ENCODE measurements at regions not wholly inside any gene's neighbourhood (a gene's known extent, or its start where the extent isn't known, plus 50 kb on each side); places are given as distances from the start of the nearest gene placed in this dataset.

DNA sequence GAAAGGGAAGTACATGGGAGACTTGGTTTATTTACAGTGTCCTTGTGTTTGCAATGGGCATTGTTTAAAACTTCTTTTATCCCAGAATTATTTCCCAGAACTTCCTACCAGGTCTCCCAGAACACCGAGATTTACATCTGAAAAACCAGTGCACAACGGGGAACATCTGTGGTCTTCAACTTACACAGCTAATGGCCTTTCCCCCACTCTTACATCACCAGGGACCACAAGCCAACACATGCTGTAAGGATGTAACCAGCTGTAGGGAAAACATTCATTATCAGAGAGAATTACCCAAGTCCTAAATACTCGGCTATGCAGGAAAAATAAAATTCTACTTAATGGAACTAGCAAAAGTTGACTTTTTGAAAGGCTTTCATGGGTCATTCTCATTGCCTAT is 267.6 kb downstream of the DUSP6 start:
- no peak overlapping the region for H3K4me2 ChIP-seq (ENCODE audit: low read length)
- H3K4me1 ChIP-seq, result peaks cover 8% of the 10 kb centered on the region
- H3K27me3 ChIP-seq (ENCODE audit: control insufficient read depth, insufficient read depth, low read length), result no peaks in the 10 kb centered on the region
- TF ChIP-seq, protein P1, sequence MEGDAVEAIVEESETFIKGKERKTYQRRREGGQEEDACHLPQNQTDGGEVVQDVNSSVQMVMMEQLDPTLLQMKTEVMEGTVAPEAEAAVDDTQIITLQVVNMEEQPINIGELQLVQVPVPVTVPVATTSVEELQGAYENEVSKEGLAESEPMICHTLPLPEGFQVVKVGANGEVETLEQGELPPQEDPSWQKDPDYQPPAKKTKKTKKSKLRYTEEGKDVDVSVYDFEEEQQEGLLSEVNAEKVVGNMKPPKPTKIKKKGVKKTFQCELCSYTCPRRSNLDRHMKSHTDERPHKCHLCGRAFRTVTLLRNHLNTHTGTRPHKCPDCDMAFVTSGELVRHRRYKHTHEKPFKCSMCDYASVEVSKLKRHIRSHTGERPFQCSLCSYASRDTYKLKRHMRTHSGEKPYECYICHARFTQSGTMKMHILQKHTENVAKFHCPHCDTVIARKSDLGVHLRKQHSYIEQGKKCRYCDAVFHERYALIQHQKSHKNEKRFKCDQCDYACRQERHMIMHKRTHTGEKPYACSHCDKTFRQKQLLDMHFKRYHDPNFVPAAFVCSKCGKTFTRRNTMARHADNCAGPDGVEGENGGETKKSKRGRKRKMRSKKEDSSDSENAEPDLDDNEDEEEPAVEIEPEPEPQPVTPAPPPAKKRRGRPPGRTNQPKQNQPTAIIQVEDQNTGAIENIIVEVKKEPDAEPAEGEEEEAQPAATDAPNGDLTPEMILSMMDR (IDR thresholded peaks at IDR 0.05), result no peak
- no peak overlapping the region for H2AFZ ChIP-seq
- no peak overlapping the region for H3K27ac ChIP-seq
- no peak overlapping the region for H3K9ac ChIP-seq
- no peaks in the 10 kb centered on the region for H3K36me3 ChIP-seq (ENCODE audit: control insufficient read depth, insufficient read depth, low read length)
- no peaks in the 10 kb centered on the region for H3K79me2 ChIP-seq
- no peak overlapping the region for H3K4me3 ChIP-seq (ENCODE audit: low read depth, low read length)
- H3K9me3 ChIP-seq (ENCODE audit: control insufficient read depth, low read length), result no peaks in the 10 kb centered on the region

- TF ChIP-seq, protein P1 (IDR thresholded peaks at IDR 0.05), result no peak
- H3K4me2 ChIP-seq (ENCODE audit: low read length), result no peak overlapping the region
- H3K79me2 ChIP-seq, result no peaks in the 10 kb centered on the region
- H3K36me3 ChIP-seq (ENCODE audit: control insufficient read depth, insufficient read depth, low read length), result no peaks in the 10 kb centered on the region
- H3K27me3 ChIP-seq (ENCODE audit: control insufficient read depth, insufficient read depth, low read length), result no peaks in the 10 kb centered on the region
- H3K9ac ChIP-seq, result no peak overlapping the region
- H2AFZ ChIP-seq, result no peak overlapping the region
- no peak overlapping the region for H3K4me3 ChIP-seq (ENCODE audit: low read depth, low read length)
- no peaks in the 10 kb centered on the region for H3K9me3 ChIP-seq (ENCODE audit: control insufficient read depth, low read length)
- H3K4me1 ChIP-seq, result peaks cover 8% of the 10 kb centered on the region
- no peak overlapping the region for H3K27ac ChIP-seq
Observed at GRCh38 chr12:89083491-89083890, 268.8 kb downstream of the DUSP6 start.

DNA sequence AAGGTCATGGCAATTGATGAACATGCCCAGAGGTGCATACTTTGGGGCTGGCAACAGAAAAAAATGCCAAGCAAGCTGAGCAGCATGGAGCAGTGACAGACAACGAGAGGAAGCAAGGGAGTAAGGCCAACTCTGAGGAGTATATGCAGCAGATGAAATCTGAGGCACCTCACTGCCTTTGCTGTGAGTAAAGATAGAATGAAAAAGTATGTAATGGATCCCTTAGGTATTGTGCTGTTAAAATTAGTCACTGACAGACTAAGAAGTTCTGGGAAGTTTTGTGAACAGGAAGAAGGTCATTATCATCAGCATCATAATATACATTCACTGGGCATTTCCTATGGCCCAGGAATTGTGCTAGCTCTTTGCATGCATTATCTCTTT is 269.9 kb downstream of the DUSP6 start:
- Histone ChIP-seq H3K36me3 (ENCODE audit: control insufficient read depth, insufficient read depth, low read length) (no peaks in the 10 kb centered on the region), H3K4me2 (ENCODE audit: low read length) (no peak overlapping the region), H3K9me3 (ENCODE audit: control insufficient read depth, low read length) (no peaks in the 10 kb centered on the region), H3K4me3 (ENCODE audit: low read depth, low read length) (no peak overlapping the region), H3K4me1 (peaks cover 8% of the 10 kb centered on the region), H3K79me2 (no peaks in the 10 kb centered on the region), H3K27ac (no peak overlapping the region), H3K9ac (no peak overlapping the region), H2AFZ (peak overlapping the region; percentile 69), H3K27me3 (ENCODE audit: control insufficient read depth, insufficient read depth, low read length) (no peaks in the 10 kb centered on the region)
- TF ChIP-seq, protein P1 (IDR thresholded peaks at IDR 0.05), result no peak

DNA sequence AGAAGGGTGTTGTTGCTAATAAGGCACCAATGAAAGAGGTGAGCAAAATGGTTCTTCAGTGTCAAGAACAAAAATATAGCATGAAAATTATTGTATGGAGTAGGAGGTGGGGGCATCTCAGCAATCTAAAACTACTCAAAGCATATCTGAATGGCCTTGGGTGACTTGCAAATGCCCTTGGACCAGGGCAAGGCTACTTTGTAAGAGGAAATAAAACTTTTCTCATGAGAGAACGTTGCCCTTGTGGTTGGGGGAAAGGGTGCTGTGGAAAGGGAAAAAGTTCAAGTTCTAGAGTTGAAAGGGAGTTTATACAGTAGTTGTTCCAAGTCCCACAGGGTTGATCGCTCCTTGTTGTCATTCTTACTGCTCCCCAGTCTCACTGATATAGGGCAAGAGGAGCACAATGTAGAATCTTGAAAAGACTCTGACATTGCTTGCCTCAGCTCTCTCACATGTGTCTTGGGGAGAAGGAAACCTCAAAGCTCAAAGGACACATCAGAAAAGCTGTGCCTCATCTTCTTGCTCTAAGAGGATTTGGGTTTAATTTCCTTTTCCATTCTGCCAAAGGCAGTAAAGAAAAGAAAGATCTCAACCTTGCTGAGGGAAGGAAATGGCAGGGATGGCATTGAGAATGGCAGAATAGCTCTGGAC is 270.5 kb downstream of the DUSP6 start:
- no peak overlapping the region for H3K4me3 ChIP-seq (ENCODE audit: low read depth, low read length)
- H3K4me2 ChIP-seq (ENCODE audit: low read length), result no peak overlapping the region
- H3K36me3 ChIP-seq (ENCODE audit: control insufficient read depth, insufficient read depth, low read length), result no peaks in the 10 kb centered on the region
- no peaks in the 10 kb centered on the region for H3K79me2 ChIP-seq
- H3K9ac ChIP-seq, result no peak overlapping the region
- TF ChIP-seq, protein P1 (IDR thresholded peaks at IDR 0.05), result no peak
- H3K27ac ChIP-seq, result no peak overlapping the region
- peak overlapping the region; percentile 69 for H2AFZ ChIP-seq
- no peaks in the 10 kb centered on the region for H3K27me3 ChIP-seq (ENCODE audit: control insufficient read depth, insufficient read depth, low read length)
- peaks cover 8% of the 10 kb centered on the region for H3K4me1 ChIP-seq
- no peaks in the 10 kb centered on the region for H3K9me3 ChIP-seq (ENCODE audit: control insufficient read depth, low read length)

DNA sequence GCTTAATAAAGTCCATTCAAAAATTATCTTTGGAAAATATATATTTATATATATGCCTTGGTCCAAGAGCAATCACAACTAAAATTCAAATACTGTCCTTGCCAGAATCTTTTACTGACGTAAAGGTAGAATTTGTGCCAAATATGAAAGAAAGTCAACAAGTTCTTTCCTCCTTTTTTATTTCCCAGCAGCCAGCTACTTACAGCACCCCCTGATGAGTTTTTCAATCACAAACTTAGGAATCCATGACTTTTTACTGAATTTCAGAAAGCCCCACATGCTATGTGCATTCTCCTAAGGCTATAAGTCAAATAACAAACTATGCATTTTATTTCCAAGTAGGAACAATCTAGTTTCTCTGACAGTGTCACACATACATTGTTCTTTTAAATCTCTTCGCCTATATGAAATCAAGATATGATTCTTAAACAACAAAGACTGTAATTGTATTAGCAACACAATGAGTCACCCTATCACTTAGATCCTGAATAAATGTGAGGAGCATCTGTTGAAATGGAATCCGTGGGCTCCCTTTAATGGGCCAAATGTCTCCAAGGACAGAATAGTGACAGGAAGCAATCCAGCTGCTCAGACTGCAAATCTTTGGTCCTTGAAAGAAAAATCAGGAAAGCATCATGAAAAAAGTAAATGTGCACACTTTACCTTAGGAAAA is 271.4 kb downstream of the DUSP6 start:
- Histone ChIP-seq H3K9ac (no peak overlapping the region), H3K4me1 (peaks cover 8% of the 10 kb centered on the region), H3K27me3 (ENCODE audit: control insufficient read depth, insufficient read depth, low read length) (no peaks in the 10 kb centered on the region), H3K27ac (no peak overlapping the region), H3K4me2 (ENCODE audit: low read length) (no peak overlapping the region), H2AFZ (no peak overlapping the region), H3K9me3 (ENCODE audit: control insufficient read depth, low read length) (no peaks in the 10 kb centered on the region), H3K79me2 (no peaks in the 10 kb centered on the region), H3K36me3 (ENCODE audit: control insufficient read depth, insufficient read depth, low read length) (no peaks in the 10 kb centered on the region), H3K4me3 (ENCODE audit: low read depth, low read length) (no peak overlapping the region)
- TF ChIP-seq, protein P1 (IDR thresholded peaks at IDR 0.05), result no peak
